HUES64 (cell line): ENCODE measurements at regions not wholly inside any gene's neighbourhood (a gene's known extent, or its start where the extent isn't known, plus 50 kb on each side); places are given as distances from the start of the nearest gene placed in this dataset.

Experiments used
- H3K27ac ChIP-seq: 2 replicates; pipeline ENCODE4 v1.7.0; 2013; ENCODE audit warnings: low read depth, low read length, inconsistent platforms
- H3K27me3 ChIP-seq: 2 replicates; pipeline ENCODE4 v1.6.1; 2013; ENCODE audit warnings: mild to moderate bottlenecking, low read length; ENCODE audit not compliant: insufficient read depth
- H3K36me3 ChIP-seq: 2 replicates; pipeline ENCODE4 v1.6.1; 2013; ENCODE audit warnings: mild to moderate bottlenecking, low read length; ENCODE audit not compliant: insufficient read depth
- H3K4me1 ChIP-seq: 2 replicates; pipeline ENCODE4 v1.6.1; 2013; ENCODE audit warnings: mild to moderate bottlenecking, low read length, moderate library complexity; ENCODE audit not compliant: insufficient read depth
- H3K4me3 ChIP-seq: 2 replicates; pipeline ENCODE4 v1.5.1; 2013; ENCODE audit warnings: mild to moderate bottlenecking, low read length, moderate library complexity
- H3K9ac ChIP-seq: 2 replicates; pipeline ENCODE4 v1.6.1; 2013; ENCODE audit warnings: mild to moderate bottlenecking, low read depth, low read length
- H3K9me3 ChIP-seq: 2 replicates; pipeline ENCODE4 v1.6.1; 2013; ENCODE audit warnings: low read depth, low read length; ENCODE audit not compliant: insufficient read depth
- WGBS: fragments of 150-250, 120-280 bp; methylation state at CpG from one replicate; pipeline ENCODE4 v1.1.7; 2013; ENCODE audit warnings: missing lambda C conversion rate; 5-methylcytosine and 5-hydroxymethylcytosine counted together

DNA sequence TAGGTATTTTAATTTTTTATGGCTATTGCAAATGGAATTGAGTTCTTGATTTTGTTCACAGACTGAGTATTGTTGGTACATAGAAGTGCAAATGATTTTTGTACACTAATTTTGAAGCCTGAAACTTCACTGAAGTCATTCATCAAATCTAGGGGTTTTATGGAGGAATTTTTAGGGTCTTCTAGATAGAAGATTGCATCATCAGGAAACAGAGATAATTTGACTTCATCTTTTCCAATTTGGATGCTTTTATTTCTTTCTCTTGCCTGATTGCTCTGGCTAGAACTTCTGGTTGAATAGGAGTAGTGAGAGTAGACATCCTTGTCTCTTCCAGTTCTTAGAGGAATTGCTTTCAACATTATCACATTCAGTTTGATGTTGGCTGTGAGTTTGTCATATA, 58.2 kb upstream of the SNCAIP start:
- Histone ChIP-seq H3K27me3 (no peaks in the 10 kb centered on the region), H3K9ac (no peak overlapping the region), H3K36me3 (no peaks in the 10 kb centered on the region), H3K9me3 (peaks cover 21% of the 10 kb centered on the region), H3K4me3 (no peak overlapping the region), H3K27ac (no peak overlapping the region), H3K4me1 (no peaks in the 10 kb centered on the region)

DNA sequence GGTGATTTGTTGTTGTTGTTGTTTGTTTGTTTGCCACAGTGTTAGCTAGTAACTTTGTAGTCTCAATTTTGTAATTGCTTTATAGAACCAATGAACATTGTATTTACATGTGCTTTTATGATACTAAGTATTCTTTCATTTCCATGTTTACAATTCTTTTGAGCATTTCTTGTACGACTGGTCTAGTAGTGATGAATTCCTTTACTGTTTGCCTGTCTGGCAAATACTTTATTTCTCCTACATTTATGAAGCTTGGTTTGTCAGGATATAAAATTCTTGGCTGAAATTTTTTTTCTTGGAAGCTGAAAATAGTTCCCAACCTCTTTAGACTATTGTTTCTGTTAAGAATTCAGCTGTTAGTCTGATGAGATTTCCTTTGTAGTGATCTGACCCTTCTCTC, 55.6 kb upstream of the SNCAIP start:
- no CpG with 5 or more reads among the region's 1 CpG for WGBS

DNA sequence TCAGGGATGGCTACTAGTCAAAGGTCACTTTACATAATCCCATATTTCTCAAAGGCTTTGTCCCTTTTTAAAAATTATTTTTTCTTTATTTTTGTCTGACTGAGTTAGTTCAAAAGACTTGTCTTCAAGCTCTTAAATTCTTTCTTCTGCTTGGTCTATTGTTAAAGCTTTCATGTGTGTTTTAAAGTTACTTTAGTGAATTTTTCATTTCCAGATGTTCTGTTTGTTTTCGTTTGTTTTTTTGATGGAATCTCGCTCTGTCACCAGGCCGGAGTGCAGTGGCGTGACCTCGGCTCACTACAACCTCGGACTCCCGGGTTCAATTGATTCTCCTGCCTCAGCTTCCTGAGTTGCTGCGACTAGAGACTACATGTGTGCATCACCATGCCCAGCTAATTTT, 55.0 kb upstream of the SNCAIP start:
- WGBS, result 93% methylated on average over 8 of the region's 8 CpGs

More for the DNA sequence above, 55.6 kb upstream of the SNCAIP start:
- Histone ChIP-seq H3K4me3 (no peak overlapping the region), H3K9ac (no peak overlapping the region), H3K27me3 (no peaks in the 10 kb centered on the region), H3K4me1 (no peaks in the 10 kb centered on the region), H3K36me3 (no peaks in the 10 kb centered on the region), H3K9me3 (peaks cover 21% of the 10 kb centered on the region), H3K27ac (no peak overlapping the region)

DNA sequence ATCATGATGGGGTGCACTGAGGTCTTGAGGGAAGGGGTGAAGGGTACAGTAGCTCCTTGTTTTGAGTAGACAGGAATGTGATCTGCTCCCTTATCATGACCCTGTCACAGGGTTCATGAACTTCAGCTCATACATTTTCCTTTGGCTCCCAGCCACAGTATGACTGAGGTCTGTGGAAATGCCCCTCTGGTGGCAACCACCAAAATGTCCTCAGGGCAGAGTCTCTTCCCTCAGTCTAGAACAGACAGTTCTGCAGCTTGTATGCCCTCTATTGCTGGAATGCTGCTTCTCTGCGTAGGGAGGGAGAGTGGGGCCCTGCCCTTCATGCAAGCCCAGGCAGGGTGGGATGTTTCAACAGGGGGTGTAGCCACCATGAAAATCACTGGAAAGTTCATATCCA, 53.8 kb upstream of the SNCAIP start:
- WGBS, result 87% methylated on average over 1 of the region's 1 CpG
- no peak overlapping the region for H3K9ac ChIP-seq
- no peak overlapping the region for H3K27ac ChIP-seq
- peaks cover 21% of the 10 kb centered on the region for H3K9me3 ChIP-seq
- 0 out of 2 replicates have a peak, but pooled peaks cover 2% of the 10 kb centered on the region for H3K4me1 ChIP-seq
- H3K36me3 ChIP-seq, result no peaks in the 10 kb centered on the region
- no peak overlapping the region for H3K4me3 ChIP-seq
- no peaks in the 10 kb centered on the region for H3K27me3 ChIP-seq

More for the DNA sequence above, 55.0 kb upstream of the SNCAIP start:
- Histone ChIP-seq H3K4me1 (no peaks in the 10 kb centered on the region), H3K9ac (no peak overlapping the region), H3K9me3 (peaks cover 21% of the 10 kb centered on the region), H3K27ac (no peak overlapping the region), H3K4me3 (no peak overlapping the region), H3K27me3 (no peaks in the 10 kb centered on the region), H3K36me3 (no peaks in the 10 kb centered on the region)

DNA sequence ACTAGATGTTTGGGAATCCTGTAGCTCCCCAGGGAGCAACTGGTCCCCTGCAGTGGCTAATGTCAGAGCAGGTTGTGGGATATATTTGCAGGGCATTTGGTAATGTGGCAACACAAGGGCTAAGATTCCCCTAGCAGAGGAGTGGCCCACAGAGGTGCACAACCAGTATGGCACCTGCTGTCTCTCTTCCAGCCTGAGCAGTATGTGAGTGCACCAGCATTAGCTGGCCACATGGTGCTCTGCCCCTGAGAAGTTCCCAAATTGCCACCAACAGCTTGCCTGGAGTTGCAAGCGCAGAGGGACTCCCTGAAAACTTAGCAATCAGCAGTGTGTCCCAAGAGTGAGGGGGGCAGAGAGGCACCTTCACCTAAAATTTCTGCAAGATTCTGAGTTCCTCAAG, 53.2 kb upstream of the SNCAIP start:
- no peaks in the 10 kb centered on the region for H3K36me3 ChIP-seq
- H3K27me3 ChIP-seq, result no peaks in the 10 kb centered on the region
- peaks cover 21% of the 10 kb centered on the region for H3K9me3 ChIP-seq
- H3K27ac ChIP-seq, result no peak overlapping the region
- H3K4me1 ChIP-seq, result 0 out of 2 replicates have a peak, but pooled peaks cover 7% of the 10 kb centered on the region
- 94% methylated on average over 1 of the region's 1 CpG for WGBS
- H3K9ac ChIP-seq, result no peak overlapping the region
- no peak overlapping the region for H3K4me3 ChIP-seq

DNA sequence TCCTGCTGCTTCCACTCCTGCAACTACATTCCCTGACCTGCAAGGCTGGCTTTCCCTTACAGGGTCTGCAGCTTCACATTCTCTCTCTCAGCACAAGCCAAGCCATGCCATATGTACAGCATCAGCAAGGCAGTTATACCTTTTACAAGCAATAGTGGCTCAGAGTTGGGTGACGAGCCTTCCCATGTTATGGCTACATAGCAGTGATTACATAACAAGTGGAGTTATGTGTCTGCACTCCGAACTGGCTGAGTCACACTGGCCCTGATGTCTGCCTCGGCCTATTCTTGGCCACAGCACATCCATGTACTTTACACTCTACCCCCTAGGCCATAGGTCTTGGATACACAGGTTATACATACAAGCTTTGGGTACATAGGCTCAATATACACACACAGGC, 52.0 kb upstream of the SNCAIP start:
- Histone ChIP-seq H3K27me3 (no peaks in the 10 kb centered on the region), H3K4me1 (0 out of 2 replicates have a peak, but pooled peaks cover 7% of the 10 kb centered on the region), H3K9me3 (peaks cover 21% of the 10 kb centered on the region), H3K36me3 (no peaks in the 10 kb centered on the region), H3K9ac (no peak overlapping the region), H3K4me3 (no peak overlapping the region), H3K27ac (no peak overlapping the region)
- 90% methylated on average over 3 of the region's 3 CpGs for WGBS

DNA sequence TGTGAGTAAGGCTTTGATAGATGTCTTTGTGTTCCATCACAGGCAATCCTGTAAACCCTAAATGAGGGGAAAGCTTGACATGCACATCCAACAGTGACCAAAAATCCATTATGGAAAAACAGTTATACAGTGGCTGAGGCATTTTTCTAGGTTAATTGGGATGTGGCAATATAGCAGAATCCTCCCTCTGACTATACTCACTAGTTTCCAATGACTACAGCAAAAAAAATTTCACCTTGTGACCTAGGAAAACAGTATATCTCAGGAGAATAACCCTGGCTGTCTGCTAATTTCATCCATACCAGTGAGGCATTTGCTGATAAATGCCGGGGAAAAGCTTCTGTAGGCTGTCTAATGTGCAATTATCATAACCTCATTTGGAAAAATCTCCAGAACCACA, 49.9 kb upstream of the SNCAIP start:
- H3K36me3 ChIP-seq, result no peaks in the 10 kb centered on the region
- H3K9me3 ChIP-seq, result peaks cover 7% of the 10 kb centered on the region
- no peak overlapping the region for H3K4me3 ChIP-seq
- H3K9ac ChIP-seq, result no peak overlapping the region
- no peak overlapping the region for H3K27ac ChIP-seq
- 94% methylated on average over 1 of the region's 1 CpG for WGBS
- no peaks in the 10 kb centered on the region for H3K27me3 ChIP-seq
- H3K4me1 ChIP-seq, result 0 out of 2 replicates have a peak, but pooled peaks cover 7% of the 10 kb centered on the region
